A673 (cell line): ENCODE measurements at regions not wholly inside any gene's neighbourhood (a gene's known extent, or its start where the extent isn't known, plus 50 kb on each side); places are given as distances from the start of the nearest gene placed in this dataset.

ENCODE experiments used
- BruUV-seq: library from RNA; stranded (reverse); fragments of 400-500 nt; replicated peaks from 2 replicates; lab custom pipeline; 2021; lab: Mats Ljungman, UMichigan
- CTCF ChIA-PET: fragments of 300-600 bp; sonication (Branson Sonifier 250); formaldehyde crosslinking; loops from one replicate; lab custom pipeline; 2022; ENCODE audit warnings: antibody characterized with exemption; lab: Charles Lee
- POLR2A ChIA-PET: fragments of 300-600 bp; sonication (Branson Sonifier 250); formaldehyde crosslinking; loops from one replicate; lab custom pipeline; 2022; ENCODE audit warnings: antibody characterized with exemption; ENCODE audit not compliant: low non-redundant PET; lab: Charles Lee
- DNase-seq: peaks from one replicate; pipeline ENCODE4 v3.0.0-alpha.2; 2015; ENCODE audit warnings: low spot score
- H3K27ac ChIP-seq: fragments of 200-600 bp; sonication (generic); 2 replicates; pipeline ENCODE4 v1.5.1; 2016; ENCODE audit warnings: mixed run types, low read depth, mild to moderate bottlenecking, mixed read lengths, antibody characterized with exemption, low read length; ENCODE audit not compliant: poor library complexity, severe bottlenecking
- H3K27me3 ChIP-seq: fragments of 200-600 bp; sonication (generic); replicated peaks from 2 replicates; pipeline ENCODE4 v1.6.1; 2017; ENCODE audit warnings: mixed run types, low read depth, mild to moderate bottlenecking, mixed read lengths, antibody characterized with exemption, low read length; ENCODE audit not compliant: insufficient read depth, poor library complexity
- H3K36me3 ChIP-seq: fragments of 200-600 bp; sonication (generic); 2 replicates; pipeline ENCODE4 v1.6.1; 2016; ENCODE audit warnings: mixed run types, mild to moderate bottlenecking, mixed read lengths, antibody characterized with exemption, low read length; ENCODE audit not compliant: insufficient read depth, poor library complexity, severe bottlenecking
- H3K4me1 ChIP-seq: fragments of 200-600 bp; sonication (generic); 2 replicates; pipeline ENCODE4 v1.6.1; 2017; ENCODE audit warnings: mixed run types, mild to moderate bottlenecking, mixed read lengths, antibody characterized with exemption, low read length; ENCODE audit not compliant: insufficient read depth, poor library complexity, severe bottlenecking
- H3K4me3 ChIP-seq: fragments of 200-600 bp; sonication (generic); 2 replicates; pipeline ENCODE4 v1.5.1; 2016; ENCODE audit warnings: low read depth, mixed run types, mild to moderate bottlenecking, mixed read lengths, low read length; ENCODE audit not compliant: poor library complexity, severe bottlenecking
- H3K9me3 ChIP-seq: fragments of 200-600 bp; sonication (generic); 2 replicates; pipeline ENCODE4 v1.6.1; 2016; ENCODE audit warnings: mixed run types, low read depth, mild to moderate bottlenecking, mixed read lengths, antibody characterized with exemption, low read length; ENCODE audit not compliant: poor library complexity, severe bottlenecking
- EZH2 ChIP-seq: fragments of 200-600 bp; sonication (generic); IDR thresholded peaks from 2 replicates; pipeline ENCODE4 v1.6.1; 2017; ENCODE audit warnings: borderline replicate concordance, low read depth, mild to moderate bottlenecking, mixed read lengths, antibody characterized with exemption, low read length; ENCODE audit not compliant: poor library complexity, severe bottlenecking
- intact Hi-C: fragments of 100-400 bp; cut with micrococcal nuclease; formaldehyde crosslinking; loops from one replicate; pipeline ENCODE4 v1.10.0; 2022; ENCODE audit not compliant: unreplicated experiment
- TF ChIP-seq, protein P1 (sequence below): fragments of 300-800, 200-600 bp; sonication (generic); conservative IDR thresholded peaks from 2 replicates; pipeline ENCODE4 v1.5.1; 2017; ENCODE audit warnings: low read depth, mild to moderate bottlenecking, antibody characterized with exemption, low read length, moderate library complexity, mixed read lengths

DNA sequence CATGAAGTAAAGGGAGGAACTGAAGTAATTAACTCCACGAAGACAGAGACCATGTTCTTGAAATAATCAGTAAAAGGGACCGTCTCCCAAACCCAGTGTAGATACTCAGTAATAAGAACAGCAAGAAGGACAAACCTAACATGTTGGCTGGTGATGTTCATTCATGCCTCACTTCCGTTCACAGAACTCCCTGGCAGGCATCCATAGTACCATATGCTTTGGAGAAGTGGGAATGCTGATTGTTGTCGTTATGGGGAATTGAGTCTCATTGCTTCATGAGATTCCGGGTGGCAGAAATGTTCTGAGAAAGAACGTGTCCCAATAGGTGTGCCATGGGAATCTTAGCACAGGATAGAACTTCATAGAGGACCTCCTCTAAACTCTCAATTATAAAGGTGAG lies 452.3 kb downstream of the ZSWIM6 start:
- H3K27me3 ChIP-seq: no peaks in the 10 kb centered on the region
- H3K4me3 ChIP-seq: no peak overlapping the region
- DNase-seq: no peak
- H3K9me3 ChIP-seq: no peaks in the 10 kb centered on the region
- intact Hi-C loops: no loop called here
- ChIA-PET POLR2A (no interaction called here), CTCF (no interaction called here)
- BruUV-seq: no TSS peak
- H3K36me3 ChIP-seq: no peaks in the 10 kb centered on the region
- H3K27ac ChIP-seq: no peak overlapping the region
- no peak for TF ChIP-seq EZH2
- TF ChIP-seq, protein P1, sequence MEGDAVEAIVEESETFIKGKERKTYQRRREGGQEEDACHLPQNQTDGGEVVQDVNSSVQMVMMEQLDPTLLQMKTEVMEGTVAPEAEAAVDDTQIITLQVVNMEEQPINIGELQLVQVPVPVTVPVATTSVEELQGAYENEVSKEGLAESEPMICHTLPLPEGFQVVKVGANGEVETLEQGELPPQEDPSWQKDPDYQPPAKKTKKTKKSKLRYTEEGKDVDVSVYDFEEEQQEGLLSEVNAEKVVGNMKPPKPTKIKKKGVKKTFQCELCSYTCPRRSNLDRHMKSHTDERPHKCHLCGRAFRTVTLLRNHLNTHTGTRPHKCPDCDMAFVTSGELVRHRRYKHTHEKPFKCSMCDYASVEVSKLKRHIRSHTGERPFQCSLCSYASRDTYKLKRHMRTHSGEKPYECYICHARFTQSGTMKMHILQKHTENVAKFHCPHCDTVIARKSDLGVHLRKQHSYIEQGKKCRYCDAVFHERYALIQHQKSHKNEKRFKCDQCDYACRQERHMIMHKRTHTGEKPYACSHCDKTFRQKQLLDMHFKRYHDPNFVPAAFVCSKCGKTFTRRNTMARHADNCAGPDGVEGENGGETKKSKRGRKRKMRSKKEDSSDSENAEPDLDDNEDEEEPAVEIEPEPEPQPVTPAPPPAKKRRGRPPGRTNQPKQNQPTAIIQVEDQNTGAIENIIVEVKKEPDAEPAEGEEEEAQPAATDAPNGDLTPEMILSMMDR: no peak
- peaks cover 20% of the 10 kb centered on the region for H3K4me1 ChIP-seq

DNA sequence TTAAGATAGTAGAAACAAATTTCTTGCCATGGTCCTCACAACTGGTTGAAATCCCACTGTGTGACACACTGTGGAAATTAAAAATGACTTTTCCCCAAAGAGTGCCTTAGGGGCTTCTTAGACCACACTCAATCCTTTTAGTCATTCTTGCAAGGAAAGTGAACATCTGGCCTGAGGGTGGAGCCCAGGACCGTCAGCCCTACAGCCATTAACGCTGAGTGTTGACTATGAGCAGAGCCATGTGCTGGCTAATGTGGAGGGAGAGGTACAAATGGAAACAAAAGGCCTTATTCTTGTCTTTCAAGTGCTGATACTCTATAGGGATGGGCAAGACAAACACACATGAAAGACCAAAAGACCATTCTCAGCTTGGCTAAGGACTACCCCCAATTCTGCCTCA lies 456.5 kb downstream of the ZSWIM6 start:
- Histone ChIP-seq H3K36me3 (no peaks in the 10 kb centered on the region), H3K9me3 (no peaks in the 10 kb centered on the region), H3K4me1 (peaks cover 3% of the 10 kb centered on the region), H3K4me3 (no peak overlapping the region), H3K27me3 (no peaks in the 10 kb centered on the region), H3K27ac (no peak overlapping the region)
- DNase-seq: no peak
- CTCF ChIA-PET: no interaction called here
- BruUV-seq: no TSS peak
- TF ChIP-seq, protein P1: no peak
- TF ChIP-seq EZH2: no peak
- POLR2A ChIA-PET: no interaction called here
- intact Hi-C loops: no loop called here

DNA sequence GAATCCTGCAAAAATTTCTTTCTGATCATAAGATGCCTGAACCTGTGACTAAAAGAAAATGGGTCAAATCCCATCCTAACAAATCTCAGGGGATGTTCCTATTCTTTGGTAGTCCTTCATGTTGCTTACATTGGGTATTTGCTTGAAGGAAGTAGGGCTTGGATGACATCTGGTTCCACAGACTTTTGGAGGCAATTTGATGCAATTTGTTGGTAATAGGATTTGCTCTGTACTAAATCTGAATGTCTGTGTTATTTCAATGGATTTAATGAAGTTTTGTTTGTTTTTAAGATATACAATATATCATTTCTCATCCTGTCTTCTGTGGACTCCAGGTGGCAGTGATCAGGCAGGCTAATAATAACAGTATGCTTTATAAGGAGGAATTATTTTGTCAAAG lies 457.9 kb downstream of the ZSWIM6 start:
- Histone ChIP-seq H3K27ac (no peak overlapping the region), H3K27me3 (no peaks in the 10 kb centered on the region), H3K4me3 (no peak overlapping the region), H3K4me1 (no peaks in the 10 kb centered on the region), H3K9me3 (no peaks in the 10 kb centered on the region), H3K36me3 (no peaks in the 10 kb centered on the region)
- BruUV-seq: no TSS peak
- TF ChIP-seq, protein P1: no peak
- TF ChIP-seq EZH2: no peak
- CTCF ChIA-PET: no interaction called here
- intact Hi-C loops: no loop called here
- POLR2A ChIA-PET: no interaction called here
- no peak for DNase-seq
